ENCODE measurements at regions not wholly inside any gene's neighbourhood (a gene's known extent, or its start where the extent isn't known, plus 50 kb on each side); places are given as distances from the start of the nearest gene placed in this dataset.

DNA sequence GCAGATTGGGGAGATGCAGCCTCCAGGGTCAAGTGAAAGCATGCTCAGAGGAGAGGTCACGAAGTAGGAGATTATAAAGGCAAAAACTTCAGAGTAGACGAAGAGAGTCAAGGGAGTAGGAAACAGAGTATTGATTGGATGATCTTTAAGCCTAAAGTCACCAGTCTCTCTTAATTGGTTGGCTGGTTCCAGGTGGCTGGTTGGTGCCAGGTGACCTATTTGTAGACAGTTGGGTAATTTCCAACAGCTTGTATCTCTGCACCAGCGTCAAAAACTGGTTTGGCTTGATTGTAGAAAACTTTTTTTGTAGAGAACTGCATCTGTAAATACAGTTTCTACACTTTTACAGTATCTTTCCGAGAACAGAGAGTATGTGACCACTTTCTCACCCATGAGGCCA lies 75.7 kb upstream of the CCDC90B start:
- no peak for TF ChIP-seq CTCF (IDR thresholded peaks at IDR 0.05)
- TF ChIP-seq POLR2A (IDR thresholded peaks at IDR 0.05): no peak

Data from thyroid gland (tissue), 4 donors.